ENCODE measurements at regions not wholly inside any gene's neighbourhood (a gene's known extent, or its start where the extent isn't known, plus 50 kb on each side); places are given as distances from the start of the nearest gene placed in this dataset.
A peak's percentile ranks its signal among the peaks of the same experiment; 100 is the strongest.

- Histone ChIP-seq H3K27me3 (replicated peaks; ENCODE audit: control insufficient read depth, insufficient read depth, low read length) (no peaks in the 10 kb centered on the region; the same call in 1 of the 2 replicates), H3K4me3 (replicated peaks; ENCODE audit: low read depth, low read length) (no peak overlapping the region), H3K36me3 (ENCODE audit: control insufficient read depth, insufficient read depth, low read length) (no peaks in the 10 kb centered on the region)
- no peak for TF ChIP-seq CTCF (IDR thresholded peaks at IDR 0.05; ENCODE audit: insufficient read depth, low read length, poor library complexity, severe bottlenecking)
- DNase-seq (ENCODE audit: extremely low read depth, insufficient read length) = no peak
Measured at GRCh38 chr11:122023614-122024250, 92.3 kb downstream of the BLID start.

GRCh38 chr11:122022646-122023045 is 93.4 kb downstream of the BLID start:
- H3K27me3 ChIP-seq (replicated peaks; ENCODE audit: control insufficient read depth, insufficient read depth, low read length) = no peaks in the 10 kb centered on the region; the same call in 1 of the 2 replicates
- no peak for DNase-seq (ENCODE audit: extremely low read depth, insufficient read length)
- no peak for TF ChIP-seq CTCF (IDR thresholded peaks at IDR 0.05; ENCODE audit: insufficient read depth, low read length, poor library complexity, severe bottlenecking)
- no peaks in the 10 kb centered on the region for H3K36me3 ChIP-seq (ENCODE audit: control insufficient read depth, insufficient read depth, low read length)
- H3K4me3 ChIP-seq (replicated peaks; ENCODE audit: low read depth, low read length) = no peak overlapping the region

GRCh38 chr11:122020902-122021301 is 95.1 kb downstream of the BLID start:
- no peak overlapping the region for H3K4me3 ChIP-seq (replicated peaks; ENCODE audit: low read depth, low read length)
- no peaks in the 10 kb centered on the region for H3K27me3 ChIP-seq (replicated peaks; ENCODE audit: control insufficient read depth, insufficient read depth, low read length)
- TF ChIP-seq CTCF (IDR thresholded peaks at IDR 0.05; ENCODE audit: insufficient read depth, low read length, poor library complexity, severe bottlenecking) = peak; percentile 22
- DNase-seq (ENCODE audit: extremely low read depth, insufficient read length) = no peak
- H3K36me3 ChIP-seq (ENCODE audit: control insufficient read depth, insufficient read depth, low read length) = no peaks in the 10 kb centered on the region

- H3K27me3 ChIP-seq (replicated peaks; ENCODE audit: control insufficient read depth, insufficient read depth, low read length) = no peaks in the 10 kb centered on the region
- DNase-seq (ENCODE audit: extremely low read depth, insufficient read length) = no peak
- H3K4me3 ChIP-seq (replicated peaks; ENCODE audit: low read depth, low read length) = no peak overlapping the region
- no peak for TF ChIP-seq CTCF (IDR thresholded peaks at IDR 0.05; ENCODE audit: insufficient read depth, low read length, poor library complexity, severe bottlenecking)
- no peaks in the 10 kb centered on the region for H3K36me3 ChIP-seq (ENCODE audit: control insufficient read depth, insufficient read depth, low read length)
Measured at GRCh38 chr11:122019908-122020694, 95.9 kb downstream of the BLID start.

- TF ChIP-seq CTCF (IDR thresholded peaks at IDR 0.05; ENCODE audit: insufficient read depth, low read length, poor library complexity, severe bottlenecking) = no peak
- Histone ChIP-seq H3K36me3 (ENCODE audit: control insufficient read depth, insufficient read depth, low read length) (no peaks in the 10 kb centered on the region), H3K4me3 (replicated peaks; ENCODE audit: low read depth, low read length) (no peak overlapping the region), H3K27me3 (replicated peaks; ENCODE audit: control insufficient read depth, insufficient read depth, low read length) (no peaks in the 10 kb centered on the region)
- no peak for DNase-seq (ENCODE audit: extremely low read depth, insufficient read length)
Measured at GRCh38 chr11:122007601-122008071, 108.4 kb downstream of the BLID start.
